Omental fat pad (tissue), 3 donors: ENCODE measurements at regions not wholly inside any gene's neighbourhood (a gene's known extent, or its start where the extent isn't known, plus 50 kb on each side); places are given as distances from the start of the nearest gene placed in this dataset.

Experiments used
- ATAC-seq: fragments of 150-250 bp; one replicate; pipeline ENCODE4 v1.9.1; 2016; ENCODE audit warnings: mild to moderate bottlenecking, moderate library complexity; ENCODE audit not compliant: low FRiP score
- DNase-seq: peaks from one replicate; pipeline ENCODE4 v3.0.0-alpha.2; 2019; ENCODE audit warnings: low spot score
- CTCF ChIP-seq, 3 donors: fragments of 450-650 bp; IDR thresholded peaks; one replicate each; pipeline ENCODE4 v1.5.1; 2016 to 2017; ENCODE audit warnings: antibody characterized with exemption in 3 of 3, mild to moderate bottlenecking in 3 of 3, moderate library complexity in 2 of 3

GRCh38 chr7:155930527-155930926 lies 118.3 kb upstream of the SHH start:
- no peak for DNase-seq
- TF ChIP-seq CTCF (IDR thresholded peaks at IDR 0.05): no peak
- no peak for ATAC-seq

- ATAC-seq (no peak), DNase-seq (no peak)
- no peak for TF ChIP-seq CTCF (IDR thresholded peaks at IDR 0.05)
Measured at GRCh38 chr7:155930061-155930460, 117.8 kb upstream of the SHH start.

DNA sequence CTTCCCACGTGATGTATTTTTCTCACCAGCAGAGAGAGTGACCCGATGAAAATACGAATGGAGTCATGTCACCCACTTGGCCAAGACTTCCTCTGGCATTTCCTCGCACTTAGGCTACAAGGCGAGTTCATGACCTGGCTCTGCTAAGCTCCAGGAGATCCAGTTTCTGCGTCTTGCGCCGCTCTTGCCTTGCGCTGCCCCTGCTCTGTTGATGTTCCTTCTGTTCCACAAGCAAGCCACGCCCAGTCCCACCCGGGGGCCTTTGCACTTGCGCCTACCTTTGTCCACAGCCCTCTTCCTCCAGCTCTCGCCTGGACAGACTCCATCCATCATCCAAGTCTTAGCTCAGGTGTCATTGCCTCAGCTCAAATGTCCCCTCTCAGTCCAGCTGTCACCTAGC lies 116.3 kb upstream of the SHH start:
- no peak for ATAC-seq
- DNase-seq: no peak
- no peak for TF ChIP-seq CTCF (IDR thresholded peaks at IDR 0.05)

GRCh38 chr7:155927905-155928304 lies 115.6 kb upstream of the SHH start:
- TF ChIP-seq CTCF (IDR thresholded peaks at IDR 0.05): no peak
- ATAC-seq: no peak
- DNase-seq: no peak

DNA sequence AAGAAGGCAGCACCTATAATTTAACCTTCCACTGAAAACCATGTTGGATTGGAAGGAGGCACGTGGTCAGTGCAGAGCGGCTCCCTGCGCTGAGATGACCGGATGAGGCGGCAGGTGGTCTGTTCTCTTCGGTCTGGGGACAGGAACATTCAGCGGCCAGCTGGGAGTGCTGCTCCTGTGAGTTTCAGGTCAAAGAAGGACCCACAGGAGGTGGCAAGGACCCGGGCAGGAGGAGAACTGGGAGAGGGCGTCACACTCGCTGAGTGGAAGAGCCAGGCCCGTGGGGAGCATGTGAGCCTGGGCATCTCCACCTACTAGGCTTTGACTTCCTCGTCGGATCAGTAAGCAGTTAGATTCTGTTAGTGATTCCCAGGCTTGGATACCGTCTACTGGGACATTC lies 113.4 kb upstream of the SHH start:
- DNase-seq (no peak), ATAC-seq (no peak)
- TF ChIP-seq CTCF (IDR thresholded peaks at IDR 0.05): no peak

- DNase-seq: no peak
- ATAC-seq: no peak
- TF ChIP-seq CTCF (IDR thresholded peaks at IDR 0.05): no peak
Measured at GRCh38 chr7:155922067-155922816, 110.0 kb upstream of the SHH start.

DNA sequence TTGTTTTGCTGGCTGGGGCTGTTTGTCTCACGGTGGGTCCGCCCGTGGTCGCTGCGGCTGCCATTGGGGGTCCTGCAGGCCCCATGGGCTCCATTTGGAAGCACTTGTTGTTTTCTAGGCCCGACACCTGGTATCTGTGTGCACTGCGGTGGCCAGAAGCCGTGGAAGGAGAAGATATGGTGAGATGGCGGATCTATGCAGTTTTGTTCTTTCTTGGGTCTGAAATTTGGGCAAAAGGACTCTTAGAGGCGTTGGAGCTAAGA lies 109.5 kb upstream of the SHH start:
- no peak for ATAC-seq
- no peak for TF ChIP-seq CTCF (IDR thresholded peaks at IDR 0.05)
- DNase-seq: no peak
